ENCODE measurements at regions not wholly inside any gene's neighbourhood (a gene's known extent, or its start where the extent isn't known, plus 50 kb on each side); places are given as distances from the start of the nearest gene placed in this dataset.

DNA sequence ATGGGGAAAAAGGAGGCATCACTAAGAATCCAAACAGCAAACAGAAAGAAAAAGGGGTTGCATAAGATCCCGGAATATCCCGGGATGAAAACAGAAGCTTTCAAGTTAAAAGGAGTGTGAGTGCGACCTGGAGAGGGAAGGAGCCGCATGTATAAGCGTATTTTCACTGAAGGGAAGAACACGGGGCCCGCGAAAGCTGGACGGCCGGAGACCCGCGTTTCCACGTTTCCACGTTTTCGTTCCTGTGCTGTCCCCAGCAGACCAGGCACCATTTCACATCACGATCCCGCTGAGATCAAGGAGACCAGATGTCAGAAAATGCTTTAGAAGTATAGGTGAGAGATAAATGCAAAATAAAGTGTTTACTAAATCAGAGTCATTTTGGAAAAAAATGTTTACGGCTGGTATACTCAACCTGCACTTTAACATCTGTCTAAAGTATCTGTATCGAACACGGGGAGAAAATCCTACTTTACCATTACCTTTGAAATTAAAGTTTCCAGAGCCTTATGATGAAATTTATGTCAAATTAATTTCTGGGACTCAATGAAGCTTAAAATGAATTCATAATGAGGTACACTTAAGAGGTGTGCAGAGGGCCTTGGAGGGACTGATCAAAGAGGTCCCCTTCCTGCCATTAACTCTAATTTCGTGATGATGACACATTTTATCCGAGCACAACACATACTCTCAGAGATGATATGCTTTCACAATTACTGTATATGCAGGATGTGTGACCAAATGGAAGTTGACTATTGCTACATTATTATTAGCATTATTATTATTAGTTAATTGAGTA is 71.0 kb upstream of the SALL3 start:
- DNase-seq = no peak

- DNase-seq = no peak
Observed at GRCh38 chr18:78911751-78912283, 67.8 kb upstream of the SALL3 start.

DNA sequence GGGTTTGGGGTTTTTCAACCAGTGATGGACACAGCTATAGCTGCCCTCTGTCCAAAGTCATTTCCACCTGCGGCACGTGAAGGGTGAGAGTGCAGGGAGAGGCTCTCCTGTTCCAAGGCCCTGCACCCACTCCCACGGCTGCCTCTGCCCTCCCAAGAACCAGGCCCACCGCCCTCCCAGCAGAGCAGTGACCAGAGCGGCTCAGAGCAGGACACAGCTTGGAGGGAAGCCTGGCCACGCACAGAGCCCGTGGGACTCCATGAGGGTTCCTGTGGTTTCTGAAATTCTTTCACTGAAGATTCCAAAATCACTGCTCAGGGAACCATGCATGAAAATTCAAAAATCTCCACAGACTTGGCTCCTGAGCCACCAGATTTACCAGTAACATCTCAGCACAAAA is 67.3 kb upstream of the SALL3 start:
- DNase-seq = no peak

- DNase-seq = no peak
Observed at GRCh38 chr18:78912844-78913243, 66.8 kb upstream of the SALL3 start.

DNA sequence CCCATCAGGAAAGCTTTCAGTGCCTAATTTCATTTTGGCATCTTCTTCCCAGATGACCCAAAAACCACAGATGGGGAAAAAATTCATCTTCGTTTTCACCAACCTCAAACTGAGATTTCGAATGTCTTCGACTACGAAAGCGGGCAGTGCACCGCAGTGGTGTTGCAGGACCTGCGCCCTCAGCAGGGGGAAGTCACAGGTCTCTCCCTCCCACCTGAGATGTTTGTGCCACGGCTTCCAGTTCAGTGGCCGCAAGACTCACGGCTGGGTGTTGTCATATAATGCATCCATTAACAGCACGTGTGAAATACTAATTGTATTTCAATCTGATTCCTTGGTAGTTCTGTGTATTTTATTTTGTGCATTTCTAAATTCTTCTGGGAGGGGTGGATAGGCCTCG is 66.2 kb upstream of the SALL3 start:
- no peak for DNase-seq

- DNase-seq = no peak
Observed at GRCh38 chr18:78913830-78914231, 65.8 kb upstream of the SALL3 start.

DNA sequence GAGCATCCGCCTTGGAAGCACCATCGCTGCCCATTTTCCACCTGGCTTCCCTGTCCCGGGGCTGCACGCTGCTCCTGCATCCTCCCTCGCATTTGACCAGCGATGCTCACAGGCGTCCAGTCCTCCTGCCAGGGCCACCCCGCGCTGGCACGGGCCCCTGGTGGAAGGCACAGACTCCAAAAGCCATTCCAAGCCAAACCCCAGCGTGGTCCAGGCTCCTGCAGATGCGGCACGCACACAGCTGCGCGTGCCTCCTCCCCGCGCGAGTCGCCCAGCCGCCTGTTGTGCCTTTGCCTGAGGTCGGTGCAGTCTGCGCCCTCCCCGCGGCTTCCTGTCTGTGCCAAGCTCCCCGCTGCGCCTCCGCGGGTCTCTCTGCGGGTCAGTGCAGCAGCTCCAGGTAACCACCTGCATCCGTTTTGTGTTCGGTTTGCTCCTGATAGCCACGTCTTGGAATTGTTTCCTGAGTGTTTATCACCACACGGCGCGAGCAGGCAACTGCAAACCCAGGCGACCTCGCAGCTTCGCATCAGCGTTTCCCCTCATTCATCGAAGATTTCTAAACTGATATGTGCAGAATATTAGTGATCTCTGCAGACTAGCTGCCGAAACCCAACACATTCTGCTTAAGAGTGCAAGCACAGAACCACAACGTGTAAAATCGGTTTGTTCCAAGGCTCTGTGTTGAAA is 65.2 kb upstream of the SALL3 start:
- DNase-seq = no peak

GRCh38 chr18:78915446-78916008 is 64.1 kb upstream of the SALL3 start:
- DNase-seq = no peak

DNA sequence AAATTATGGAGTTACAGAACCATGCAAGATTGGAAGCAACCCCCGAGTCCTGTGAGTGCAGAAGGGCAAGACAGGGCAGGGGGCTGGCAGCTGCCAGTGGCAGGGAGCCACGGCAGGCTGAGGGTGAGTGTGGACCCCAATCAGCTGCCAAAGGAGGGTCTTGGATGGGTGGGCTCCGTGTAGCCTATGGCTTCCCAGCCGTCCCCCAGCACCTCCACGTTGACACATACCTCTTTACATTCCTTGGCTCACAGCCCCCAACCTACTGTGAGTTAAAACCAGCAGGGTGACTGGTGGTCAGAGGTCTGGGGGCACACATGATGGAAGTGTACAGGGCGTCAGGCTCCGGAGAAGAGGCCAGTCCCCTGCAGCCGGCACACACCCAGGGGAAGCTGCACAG is 60.9 kb upstream of the SALL3 start:
- no peak for DNase-seq

DNA sequence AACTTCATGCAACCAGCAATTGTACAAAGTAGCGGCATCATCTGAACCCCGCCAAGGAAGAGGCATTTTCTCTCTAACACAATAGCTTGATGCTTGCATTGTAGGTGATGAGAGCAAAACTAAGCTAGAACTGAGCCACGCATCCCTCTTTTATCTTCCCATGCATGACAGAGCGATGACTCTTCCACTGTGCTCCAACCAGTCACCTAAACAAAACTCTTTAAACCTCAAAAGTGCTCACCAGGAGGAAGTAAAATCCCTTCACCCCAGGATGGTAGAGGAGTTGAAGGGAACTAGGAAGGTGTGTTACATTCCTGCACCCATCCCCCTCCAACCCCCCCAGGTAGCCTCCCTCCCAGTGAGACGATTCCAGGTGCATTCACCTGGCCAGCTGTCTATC is 59.7 kb upstream of the SALL3 start:
- no peak for DNase-seq

- DNase-seq = no peak
Observed at GRCh38 chr18:78920456-78921138, 59.0 kb upstream of the SALL3 start.

DNA sequence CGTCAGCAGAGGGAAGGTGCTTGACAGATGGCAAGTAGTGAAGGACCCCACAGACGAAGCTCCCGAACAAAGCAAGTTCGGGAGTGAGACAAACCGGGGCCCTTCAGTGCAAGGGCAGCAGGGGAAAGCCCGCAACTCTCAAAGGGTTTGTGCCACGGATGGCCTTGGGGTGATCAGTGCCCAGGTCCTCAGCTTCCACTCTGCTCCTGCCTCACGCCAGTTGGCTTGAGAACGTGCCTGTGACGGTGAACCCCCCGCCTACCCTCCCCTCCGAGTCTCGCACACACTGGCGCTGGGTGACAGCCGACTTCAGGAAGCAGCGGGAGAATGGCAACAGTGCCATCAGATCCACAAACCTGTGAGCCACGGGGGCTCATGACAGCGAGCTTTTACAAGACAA is 56.8 kb upstream of the SALL3 start:
- no peak for DNase-seq

- DNase-seq = no peak
Observed at GRCh38 chr18:78924301-78924700, 55.3 kb upstream of the SALL3 start.

- DNase-seq = no peak
Observed at GRCh38 chr18:78924786-78925540, 54.7 kb upstream of the SALL3 start.

DNA sequence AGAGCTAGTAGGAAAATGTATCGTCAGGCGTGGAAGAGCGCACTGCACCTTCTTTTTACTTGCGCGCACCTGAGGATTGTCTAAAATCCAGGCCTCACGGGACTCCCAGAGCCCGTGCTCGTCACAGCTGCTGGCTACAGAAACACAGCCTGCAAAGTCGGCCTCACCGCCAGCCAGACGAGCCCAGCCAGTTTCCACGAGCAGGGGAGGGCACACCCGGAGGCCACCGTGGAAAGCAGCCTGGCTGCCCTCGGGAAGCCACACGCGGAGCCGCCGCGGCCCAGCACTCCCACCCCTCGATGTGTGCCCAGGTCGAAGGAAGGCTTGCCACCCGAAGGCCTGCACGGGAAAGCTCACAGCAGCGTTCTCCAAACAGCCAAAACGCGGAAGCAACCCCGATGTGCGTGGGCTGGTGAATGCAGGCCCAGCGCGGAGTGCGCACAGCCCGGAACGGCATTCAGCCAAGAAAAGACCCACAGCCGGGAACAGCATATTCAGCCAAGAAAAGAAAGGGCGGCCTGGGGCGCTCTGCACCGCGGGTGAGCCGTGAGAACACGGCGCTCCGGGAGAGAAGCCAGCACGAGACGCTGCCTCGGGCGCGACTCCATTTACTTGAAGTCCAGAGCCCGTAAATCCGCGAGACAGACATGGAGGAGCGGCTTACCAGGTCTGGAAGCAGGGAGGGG is 53.9 kb upstream of the SALL3 start:
- no peak for DNase-seq

DNA sequence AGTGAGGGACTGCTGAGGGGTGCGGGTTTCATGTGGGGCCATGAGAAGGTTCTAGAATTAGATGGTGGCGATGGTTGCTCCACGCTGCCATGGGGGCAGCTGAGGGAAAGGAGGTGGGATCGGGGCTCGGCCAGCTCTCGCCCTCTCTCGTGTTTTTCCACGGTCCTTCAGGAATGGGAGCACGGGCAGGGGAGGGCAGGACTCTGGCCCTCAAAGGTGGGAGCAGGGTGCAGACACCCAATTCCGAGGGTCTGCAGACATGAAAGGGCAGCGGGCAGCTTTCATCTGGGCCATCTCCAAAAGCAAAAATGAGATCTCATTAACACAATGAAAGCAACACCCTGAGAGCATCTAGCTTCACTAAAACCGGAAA is 53.4 kb upstream of the SALL3 start:
- DNase-seq = no peak

DNA sequence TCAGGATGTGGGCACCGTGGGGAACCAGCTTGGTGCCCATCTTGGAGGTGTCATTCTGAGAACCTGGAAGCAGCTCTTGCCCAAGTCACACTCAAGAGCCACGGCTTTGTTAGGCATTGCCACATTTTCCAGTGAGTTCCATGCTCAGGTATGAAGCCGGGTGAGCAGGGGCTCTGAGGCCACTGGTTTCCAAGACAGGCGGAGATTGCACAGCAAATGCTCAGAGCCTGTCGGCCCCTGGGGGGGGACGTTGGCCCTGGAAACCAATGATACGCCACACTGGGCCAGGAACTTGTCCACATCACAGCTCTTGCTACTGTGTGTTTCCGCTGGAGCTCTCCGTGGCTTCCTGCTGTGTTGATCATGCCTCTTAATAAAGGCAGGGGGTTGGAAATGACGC is 52.5 kb upstream of the SALL3 start:
- DNase-seq = no peak

GRCh38 chr18:78927616-78928015 is 52.0 kb upstream of the SALL3 start:
- no peak for DNase-seq

GRCh38 chr18:78928076-78928475 is 51.5 kb upstream of the SALL3 start:
- no peak for DNase-seq

DNA sequence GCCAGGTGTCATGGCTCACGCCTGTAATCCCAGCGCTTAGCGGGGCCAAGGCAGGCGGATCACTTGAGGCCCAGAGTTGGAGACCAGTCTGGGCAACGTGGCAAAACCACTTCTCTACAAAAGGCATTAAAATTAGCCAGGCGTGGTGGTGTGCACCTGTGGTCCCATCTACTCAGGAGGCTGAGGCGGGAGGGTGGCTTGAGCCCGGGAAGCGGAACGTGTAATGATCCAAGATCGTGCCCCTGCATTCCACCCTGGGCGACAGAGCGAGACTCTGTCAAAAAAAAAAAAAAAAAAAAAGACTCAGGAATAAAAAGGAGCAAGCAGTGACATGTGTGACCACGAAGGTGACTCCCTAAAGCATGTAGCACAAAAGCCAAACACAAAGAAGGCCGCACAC is 50.1 kb upstream of the SALL3 start:
- no peak for DNase-seq
